GM12878 (cell line): ENCODE measurements at regions not wholly inside any gene's neighbourhood (a gene's known extent, or its start where the extent isn't known, plus 50 kb on each side); places are given as distances from the start of the nearest gene placed in this dataset.

ENCODE experiments used
- CBX5 ChIP-seq: sonication (generic); IDR thresholded peaks from 2 replicates; pipeline ENCODE4 v1.6.1; 2016; ENCODE audit warnings: low read depth, moderate library complexity, mild to moderate bottlenecking, inconsistent platforms
- FOXM1 ChIP-seq: IDR thresholded peaks from 2 replicates; pipeline ENCODE4 v1.6.1; 2012; ENCODE audit warnings: low read depth, mild to moderate bottlenecking, inconsistent platforms, low read length, moderate library complexity
- PRDM15 ChIP-seq: fragments of 450-650 bp; formaldehyde crosslinking; IDR thresholded peaks from 2 replicates; pipeline ENCODE4 v1.4.0; 2020; ENCODE audit warnings: mild to moderate bottlenecking, moderate library complexity
- TCF12 ChIP-seq: IDR thresholded peaks from 2 replicates; pipeline ENCODE4 v1.6.1; 2011; ENCODE audit warnings: low read depth, mild to moderate bottlenecking, low read length
- TF ChIP-seq, protein P1 (sequence below): IDR thresholded peaks from 2 replicates; pipeline ENCODE4 v1.6.1; 2012; ENCODE audit warnings: mild to moderate bottlenecking, low read depth, low read length

- TF ChIP-seq PRDM15 (CRISPR knock-in tag) (no peak), TCF12 (no peak), FOXM1 (no peak), CBX5 (no peak)
- TF ChIP-seq, protein P1, sequence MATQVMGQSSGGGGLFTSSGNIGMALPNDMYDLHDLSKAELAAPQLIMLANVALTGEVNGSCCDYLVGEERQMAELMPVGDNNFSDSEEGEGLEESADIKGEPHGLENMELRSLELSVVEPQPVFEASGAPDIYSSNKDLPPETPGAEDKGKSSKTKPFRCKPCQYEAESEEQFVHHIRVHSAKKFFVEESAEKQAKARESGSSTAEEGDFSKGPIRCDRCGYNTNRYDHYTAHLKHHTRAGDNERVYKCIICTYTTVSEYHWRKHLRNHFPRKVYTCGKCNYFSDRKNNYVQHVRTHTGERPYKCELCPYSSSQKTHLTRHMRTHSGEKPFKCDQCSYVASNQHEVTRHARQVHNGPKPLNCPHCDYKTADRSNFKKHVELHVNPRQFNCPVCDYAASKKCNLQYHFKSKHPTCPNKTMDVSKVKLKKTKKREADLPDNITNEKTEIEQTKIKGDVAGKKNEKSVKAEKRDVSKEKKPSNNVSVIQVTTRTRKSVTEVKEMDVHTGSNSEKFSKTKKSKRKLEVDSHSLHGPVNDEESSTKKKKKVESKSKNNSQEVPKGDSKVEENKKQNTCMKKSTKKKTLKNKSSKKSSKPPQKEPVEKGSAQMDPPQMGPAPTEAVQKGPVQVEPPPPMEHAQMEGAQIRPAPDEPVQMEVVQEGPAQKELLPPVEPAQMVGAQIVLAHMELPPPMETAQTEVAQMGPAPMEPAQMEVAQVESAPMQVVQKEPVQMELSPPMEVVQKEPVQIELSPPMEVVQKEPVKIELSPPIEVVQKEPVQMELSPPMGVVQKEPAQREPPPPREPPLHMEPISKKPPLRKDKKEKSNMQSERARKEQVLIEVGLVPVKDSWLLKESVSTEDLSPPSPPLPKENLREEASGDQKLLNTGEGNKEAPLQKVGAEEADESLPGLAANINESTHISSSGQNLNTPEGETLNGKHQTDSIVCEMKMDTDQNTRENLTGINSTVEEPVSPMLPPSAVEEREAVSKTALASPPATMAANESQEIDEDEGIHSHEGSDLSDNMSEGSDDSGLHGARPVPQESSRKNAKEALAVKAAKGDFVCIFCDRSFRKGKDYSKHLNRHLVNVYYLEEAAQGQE = no peak
Observed at GRCh38 chr15:26392956-26393355, 379.9 kb downstream of the GABRB3 start (continued).
